ENCODE measurements at regions not wholly inside any gene's neighbourhood (a gene's known extent, or its start where the extent isn't known, plus 50 kb on each side); places are given as distances from the start of the nearest gene placed in this dataset.

- TF ChIP-seq CTCF (IDR thresholded peaks at IDR 0.05) (no peak), POLR2A (IDR thresholded peaks at IDR 0.05) (no peak)
These were observed 627.6 kb upstream of the PHF14 start for GRCh38 chr7:10346032-10346431.

Data from testis (tissue), 2 donors.